IMR-90 (cell line): ENCODE measurements at regions not wholly inside any gene's neighbourhood (a gene's known extent, or its start where the extent isn't known, plus 50 kb on each side); places are given as distances from the start of the nearest gene placed in this dataset.

Source experiments
- ATAC-seq: fragments of 200-7000 bp; cut with Tn5 transposase; 2 replicates; pipeline ENCODE4 v1.9.1; 2020; ENCODE audit warnings: low read depth, mild to moderate bottlenecking, moderate library complexity
- BruUV-seq: library from RNA; stranded (reverse); fragments of 400-500 nt; replicated peaks from 2 replicates; lab custom pipeline; 2021; lab: Mats Ljungman, UMichigan
- CTCF ChIA-PET: fragments of 300-600 bp; formaldehyde crosslinking; extraction: SDS; loops from one replicate; lab custom pipeline; 2021; ENCODE audit warnings: antibody characterized with exemption; lab: Yijun Ruan, JAX
- POLR2A ChIA-PET: fragments of 300-600 bp; sonication (Branson Sonifier 250); formaldehyde crosslinking; loops from one replicate; lab custom pipeline; 2022; ENCODE audit warnings: antibody characterized with exemption; ENCODE audit not compliant: unreplicated experiment; lab: Charles Lee
- DNase-seq: peaks from one replicate; pipeline ENCODE4 v3.0.0; 2013
- H2AFZ ChIP-seq: replicated peaks from 2 replicates; pipeline ENCODE3; 2013; ENCODE audit warnings: low read length, mild to moderate bottlenecking; ENCODE audit not compliant: poor library complexity
- H2AK5ac ChIP-seq: 2 replicates; pipeline ENCODE4 v1.6.1; 2013; ENCODE audit warnings: low read depth, low read length, inconsistent platforms
- H2AK9ac ChIP-seq: replicated peaks from 2 replicates; pipeline ENCODE3; 2013; ENCODE audit warnings: mild to moderate bottlenecking, low read depth, low read length, moderate library complexity; ENCODE audit not compliant: poor library complexity
- H2BK120ac ChIP-seq: 2 replicates; pipeline ENCODE4 v1.6.1; 2013; ENCODE audit warnings: low read depth, low read length, inconsistent platforms
- H2BK15ac ChIP-seq: 3 replicates; pipeline ENCODE4 v1.6.1; 2013; ENCODE audit warnings: low read depth, low read length, inconsistent platforms
- H2BK20ac ChIP-seq: 2 replicates; pipeline ENCODE4 v1.6.1; 2013; ENCODE audit warnings: low read depth, mild to moderate bottlenecking, inconsistent platforms, low read length, moderate library complexity
- H2BK5ac ChIP-seq: 2 replicates; pipeline ENCODE4 v1.6.1; 2013; ENCODE audit warnings: mild to moderate bottlenecking, low read depth, low read length, inconsistent platforms; ENCODE audit not compliant: poor library complexity, severe bottlenecking
- H3K14ac ChIP-seq: replicated peaks from 2 replicates; pipeline ENCODE4 v1.6.1; 2013; ENCODE audit warnings: low read depth, low read length, inconsistent platforms
- H3K18ac ChIP-seq: 2 replicates; pipeline ENCODE4 v1.6.1; 2013; ENCODE audit warnings: low read depth, low read length, control low read depth
- H3K23ac ChIP-seq: 2 replicates; pipeline ENCODE4 v1.6.1; 2013; ENCODE audit warnings: low read depth, low read length, inconsistent platforms
- H3K27ac ChIP-seq: 2 replicates; pipeline ENCODE4 v1.5.1; 2013; ENCODE audit warnings: mild to moderate bottlenecking, control low read depth, low read length; ENCODE audit not compliant: insufficient read depth
- H3K27me3 ChIP-seq: 2 replicates; pipeline ENCODE4 v1.6.1; 2013; ENCODE audit warnings: low read length; ENCODE audit not compliant: control insufficient read depth, insufficient read depth
- H3K36me3 ChIP-seq: 2 replicates; pipeline ENCODE4 v1.6.1; 2013; ENCODE audit warnings: low read length, mixed read lengths; ENCODE audit not compliant: control insufficient read depth, insufficient read depth
- H3K4ac ChIP-seq: 2 replicates; pipeline ENCODE4 v1.6.1; 2013; ENCODE audit warnings: low read depth, low read length, inconsistent platforms
- H3K4me1 ChIP-seq: 2 replicates; pipeline ENCODE4 v1.6.1; 2013; ENCODE audit warnings: low read length, mixed read lengths; ENCODE audit not compliant: control insufficient read depth, insufficient read depth
- H3K4me2 ChIP-seq: 2 replicates; pipeline ENCODE4 v1.6.1; 2013; ENCODE audit warnings: low read depth, mild to moderate bottlenecking, control low read depth, low read length, moderate library complexity
- H3K4me3 ChIP-seq: 2 replicates; pipeline ENCODE4 v1.5.1; 2013; ENCODE audit warnings: low read depth, mild to moderate bottlenecking, control low read depth, low read length, moderate library complexity; ENCODE audit not compliant: insufficient read depth
- H3K56ac ChIP-seq: 2 replicates; pipeline ENCODE4 v1.6.1; 2013; ENCODE audit warnings: low read length, inconsistent platforms; ENCODE audit not compliant: insufficient read depth; ENCODE audit errors: extremely low read depth
- H3K79me1 ChIP-seq, 2 experiments: 2 replicates each; pipeline ENCODE4 v1.6.1; 2013; ENCODE audit warnings: low read length in 2 of 2, inconsistent platforms in 1 of 2, low read depth in 1 of 2
- H3K9ac ChIP-seq: 2 replicates; pipeline ENCODE4 v1.6.1; 2013; ENCODE audit warnings: low read depth, low read length, control low read depth
- H3K9me1 ChIP-seq: 2 replicates; pipeline ENCODE4 v1.6.1; 2013; ENCODE audit warnings: low read length, inconsistent platforms; ENCODE audit not compliant: insufficient read depth
- H3K9me3 ChIP-seq: 2 replicates; pipeline ENCODE4 v1.6.1; 2013; ENCODE audit warnings: low read length; ENCODE audit not compliant: control insufficient read depth, insufficient read depth
- H4K20me1 ChIP-seq: 2 replicates; pipeline ENCODE4 v1.6.1; 2013; ENCODE audit warnings: low read length, inconsistent platforms; ENCODE audit not compliant: insufficient read depth
- H4K5ac ChIP-seq: 2 replicates; pipeline ENCODE4 v1.6.1; 2013; ENCODE audit warnings: mild to moderate bottlenecking, low read depth, low read length, control low read depth
- H4K8ac ChIP-seq, 2 experiments: 2 replicates each; pipeline ENCODE4 v1.6.1; 2013; ENCODE audit warnings: low read depth in 2 of 2, low read length in 2 of 2, control low read depth in 1 of 2, inconsistent platforms in 1 of 2
- H4K91ac ChIP-seq: 2 replicates; pipeline ENCODE4 v1.6.1; 2013; ENCODE audit warnings: low read depth, low read length, inconsistent platforms; ENCODE audit not compliant: insufficient read depth
- BHLHE40 ChIP-seq: fragments of 150-350 bp; IDR thresholded peaks from 2 replicates; pipeline ENCODE4 v1.6.1; 2016; ENCODE audit warnings: mild to moderate bottlenecking, low read depth, low read length
- CEBPB ChIP-seq: IDR thresholded peaks from 2 replicates; pipeline ENCODE4 v1.6.1; 2012; ENCODE audit warnings: low read depth, low read length, improper control_type of control experiment
- CHD1 ChIP-seq: IDR thresholded peaks from 2 replicates; pipeline ENCODE4 v1.6.1; 2012; ENCODE audit warnings: low read depth, low read length, improper control_type of control experiment
- CTCF ChIP-seq: conservative IDR thresholded peaks from 2 replicates; pipeline ENCODE4 v1.5.1; 2012; ENCODE audit warnings: mild to moderate bottlenecking, low read depth, low read length, improper control_type of control experiment
- FOS ChIP-seq: fragments of 150-350 bp; IDR thresholded peaks from 2 replicates; pipeline ENCODE4 v1.6.1; 2016; ENCODE audit warnings: low read depth, low read length
- MAFK ChIP-seq: IDR thresholded peaks from 2 replicates; pipeline ENCODE4 v1.6.1; 2012; ENCODE audit warnings: low read depth, low read length, improper control_type of control experiment
- MAZ ChIP-seq: IDR thresholded peaks from 2 replicates; pipeline ENCODE4 v1.6.1; 2012; ENCODE audit warnings: low read depth, mild to moderate bottlenecking, low read length, improper control_type of control experiment, moderate library complexity, borderline replicate concordance
- MXI1 ChIP-seq: IDR thresholded peaks from 2 replicates; pipeline ENCODE4 v1.6.1; 2012; ENCODE audit warnings: low read depth, mild to moderate bottlenecking, low read length, moderate library complexity, borderline replicate concordance
- NFE2L2 ChIP-seq: fragments of 150-350 bp; IDR thresholded peaks from 2 replicates; pipeline ENCODE4 v1.6.1; 2016; ENCODE audit warnings: low read depth, mild to moderate bottlenecking, low read length
- POLR2A ChIP-seq: IDR thresholded peaks from 2 replicates; pipeline ENCODE4 v1.6.1; 2012; ENCODE audit warnings: mild to moderate bottlenecking, low read depth, low read length
- RAD21 ChIP-seq: IDR thresholded peaks from 2 replicates; pipeline ENCODE4 v1.6.1; 2012; ENCODE audit warnings: low read length, improper control_type of control experiment
- RCOR1 ChIP-seq: IDR thresholded peaks from 2 replicates; pipeline ENCODE4 v1.6.1; 2012; ENCODE audit warnings: mild to moderate bottlenecking, low read length, improper control_type of control experiment; ENCODE audit not compliant: insufficient replicate concordance
- RFX5 ChIP-seq: IDR thresholded peaks from 2 replicates; pipeline ENCODE4 v1.8.0; 2012; ENCODE audit warnings: low read depth, mild to moderate bottlenecking, low read length, moderate library complexity
- SMC3 ChIP-seq: fragments of 150-350 bp; IDR thresholded peaks from 2 replicates; pipeline ENCODE4 v1.6.1; 2016; ENCODE audit warnings: low read depth, mild to moderate bottlenecking, antibody characterized with exemption, low read length, moderate library complexity
- USF2 ChIP-seq: fragments of 150-350 bp; IDR thresholded peaks from 2 replicates; pipeline ENCODE4 v1.6.1; 2017; ENCODE audit warnings: mild to moderate bottlenecking, antibody characterized with exemption, low read length, low read depth
- WGBS, 2 experiments: methylation state at CpG; one replicate each; pipeline versions ENCODE4 v1.1.5 to v1.1.7; 2013; ENCODE audit warnings: missing lambda C conversion rate in 2 of 2; ENCODE audit not compliant: insufficient read length in 1 of 2; ENCODE audit errors: extremely low coverage in 2 of 2; 5-methylcytosine and 5-hydroxymethylcytosine counted together
- dilution Hi-C: fragments of 300-500 bp; cut with HindIII; formaldehyde crosslinking; loops from one replicate; pipeline ENCODE4 v1.14.3; 2018; ENCODE audit warnings: low sequenced_read_pairs; ENCODE audit not compliant: unreplicated experiment
- in situ Hi-C: fragments of 300-500 bp; cut with MboI; formaldehyde crosslinking; loops from 3 replicates; pipeline ENCODE4 v1.14.3; 2019; ENCODE audit warnings: low sequenced_read_pairs, inconsistent platforms, mixed read lengths
- intact Hi-C: fragments of 100-400 bp; cut with micrococcal nuclease; formaldehyde crosslinking; loops from 2 replicates; pipeline ENCODE4 v1.10.0; 2022
- TF ChIP-seq, protein P1 (sequence below): fragments of 150-350 bp; IDR thresholded peaks from 2 replicates; pipeline ENCODE4 v1.6.1; 2016; ENCODE audit warnings: low read depth, mild to moderate bottlenecking, low read length, moderate library complexity, borderline replicate concordance

GRCh38 chr19:23986623-23987022, 71.9 kb downstream of the ZNF726 start:
- H4K20me1 ChIP-seq = no peaks in the 10 kb centered on the region
- H3K4ac ChIP-seq = no peak overlapping the region
- dilution Hi-C loops = no loop called here
- no peak overlapping the region for H2AK5ac ChIP-seq
- no peaks in the 10 kb centered on the region for H3K36me3 ChIP-seq
- no peak overlapping the region for H3K23ac ChIP-seq
- TF ChIP-seq CEBPB (no peak), POLR2A (no peak), MAZ (no peak), MAFK (no peak), BHLHE40 (no peak), MXI1 (no peak), SMC3 (no peak), RFX5 (no peak), RAD21 (no peak), CTCF (no peak), FOS (no peak), NFE2L2 (no peak), RCOR1 (no peak), CHD1 (no peak), USF2 (no peak)
- TF ChIP-seq, protein P1, sequence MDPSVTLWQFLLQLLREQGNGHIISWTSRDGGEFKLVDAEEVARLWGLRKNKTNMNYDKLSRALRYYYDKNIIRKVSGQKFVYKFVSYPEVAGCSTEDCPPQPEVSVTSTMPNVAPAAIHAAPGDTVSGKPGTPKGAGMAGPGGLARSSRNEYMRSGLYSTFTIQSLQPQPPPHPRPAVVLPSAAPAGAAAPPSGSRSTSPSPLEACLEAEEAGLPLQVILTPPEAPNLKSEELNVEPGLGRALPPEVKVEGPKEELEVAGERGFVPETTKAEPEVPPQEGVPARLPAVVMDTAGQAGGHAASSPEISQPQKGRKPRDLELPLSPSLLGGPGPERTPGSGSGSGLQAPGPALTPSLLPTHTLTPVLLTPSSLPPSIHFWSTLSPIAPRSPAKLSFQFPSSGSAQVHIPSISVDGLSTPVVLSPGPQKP = no peak
- no peak overlapping the region for H4K5ac ChIP-seq
- no TSS peak for BruUV-seq
- no peak overlapping the region for H2BK120ac ChIP-seq
- no peak overlapping the region for H4K91ac ChIP-seq
- no peak overlapping the region for H3K9ac ChIP-seq
- H3K56ac ChIP-seq = no peak overlapping the region
- H3K4me1 ChIP-seq = no peaks in the 10 kb centered on the region
- no peak overlapping the region for H3K18ac ChIP-seq
- WGBS, 2 experiments = no CpG with 5 or more reads among the region's 1 CpG
- no peak overlapping the region for H3K4me3 ChIP-seq
- H4K8ac ChIP-seq = no peak overlapping the region
- no peaks in the 10 kb centered on the region for H3K79me1 ChIP-seq
- H2BK15ac ChIP-seq = no peak overlapping the region
- no peaks in the 10 kb centered on the region for H3K27me3 ChIP-seq
- CTCF ChIA-PET = no interaction called here
- in situ Hi-C loops = no loop called here
- H3K14ac ChIP-seq = no peak overlapping the region
- intact Hi-C loops = no loop called here
- POLR2A ChIA-PET = no interaction called here
- no peak overlapping the region for H2AFZ ChIP-seq
- ATAC-seq (no peak), DNase-seq (no peak)
- 0 out of 2 replicates have a peak, but pooled peaks cover 2% of the 10 kb centered on the region for H3K9me3 ChIP-seq
- H2BK5ac ChIP-seq = no peak overlapping the region
- H2AK9ac ChIP-seq = no peak overlapping the region
- no peak overlapping the region for H3K4me2 ChIP-seq
- H3K9me1 ChIP-seq = no peaks in the 10 kb centered on the region
- H3K27ac ChIP-seq = no peak overlapping the region
- H2BK20ac ChIP-seq = no peak overlapping the region
